Duodenal mucosa (tissue), 2 donors: ENCODE measurements at regions not wholly inside any gene's neighbourhood (a gene's known extent, or its start where the extent isn't known, plus 50 kb on each side); places are given as distances from the start of the nearest gene placed in this dataset.

ENCODE experiments used
- H3K27ac ChIP-seq: one replicate; pipeline ENCODE4 v1.7.0; 2013; ENCODE audit warnings: low read depth, low read length
- H3K27me3 ChIP-seq, 2 donors: one replicate each; pipeline ENCODE4 v1.7.0; 2013; ENCODE audit warnings: low read length in 2 of 2, control low read depth in 1 of 2; ENCODE audit not compliant: insufficient read depth in 2 of 2, control insufficient read depth in 1 of 2
- H3K36me3 ChIP-seq, 2 donors: one replicate each; pipeline ENCODE4 v1.7.0; 2013; ENCODE audit warnings: low read length in 2 of 2, control low read depth in 1 of 2; ENCODE audit not compliant: insufficient read depth in 2 of 2, control insufficient read depth in 1 of 2
- H3K4me1 ChIP-seq, 2 donors: one replicate each; pipeline ENCODE4 v1.7.0; 2013; ENCODE audit warnings: low read length in 2 of 2, control low read depth in 1 of 2; ENCODE audit not compliant: insufficient read depth in 2 of 2, control insufficient read depth in 1 of 2
- H3K4me3 ChIP-seq, 2 donors: one replicate each; pipeline ENCODE4 v1.7.0; 2013; ENCODE audit warnings: low read length in 2 of 2, low read depth in 1 of 2
- H3K9ac ChIP-seq, 2 donors: one replicate each; pipeline ENCODE4 v1.7.0; 2013; ENCODE audit warnings: low read length in 2 of 2, low read depth in 1 of 2
- H3K9me3 ChIP-seq, 2 donors: one replicate each; pipeline ENCODE4 v1.7.0; 2013; ENCODE audit warnings: low read length in 2 of 2, control low read depth in 1 of 2; ENCODE audit not compliant: control insufficient read depth in 1 of 2

DNA sequence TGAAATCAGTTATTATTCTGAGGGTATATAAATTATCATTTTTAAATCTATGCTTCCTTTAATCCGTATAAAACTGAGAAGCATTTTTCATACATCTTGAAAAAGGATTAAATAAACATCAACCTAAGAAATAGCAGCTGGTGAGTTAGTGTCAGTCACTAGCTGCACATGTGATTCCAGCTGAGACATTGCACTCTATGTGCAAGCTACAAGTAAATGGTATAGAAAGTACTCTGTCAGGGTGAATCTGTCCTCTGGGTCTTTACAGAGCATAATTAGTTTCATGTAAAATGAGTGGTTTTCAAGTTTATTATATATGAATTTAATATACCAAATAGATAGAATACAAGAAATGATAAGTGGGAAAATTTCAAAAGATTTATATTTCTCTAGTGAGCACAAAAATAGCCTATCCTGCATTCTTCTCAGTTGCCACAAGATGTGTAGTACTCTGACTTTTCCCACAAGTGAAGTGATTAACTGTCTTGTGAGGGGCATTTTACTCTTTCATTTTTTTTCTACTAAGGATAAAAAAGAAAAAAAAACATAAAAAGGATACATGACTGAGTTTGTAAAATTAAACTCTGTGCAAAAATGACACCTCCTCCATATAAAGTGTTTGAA, 1372.1 kb downstream of the PCDH9 start:
- H3K4me1 ChIP-seq, result no peaks in the 10 kb centered on the region
- H3K36me3 ChIP-seq, result no peaks in the 10 kb centered on the region
- no peaks in the 10 kb centered on the region for H3K27me3 ChIP-seq
- no peak overlapping the region for H3K27ac ChIP-seq
- H3K9ac ChIP-seq, result no peak overlapping the region
- no peak overlapping the region for H3K4me3 ChIP-seq
- H3K9me3 ChIP-seq, result peaks cover 5 to 6% of the 10 kb centered on the region in 2 donors

DNA sequence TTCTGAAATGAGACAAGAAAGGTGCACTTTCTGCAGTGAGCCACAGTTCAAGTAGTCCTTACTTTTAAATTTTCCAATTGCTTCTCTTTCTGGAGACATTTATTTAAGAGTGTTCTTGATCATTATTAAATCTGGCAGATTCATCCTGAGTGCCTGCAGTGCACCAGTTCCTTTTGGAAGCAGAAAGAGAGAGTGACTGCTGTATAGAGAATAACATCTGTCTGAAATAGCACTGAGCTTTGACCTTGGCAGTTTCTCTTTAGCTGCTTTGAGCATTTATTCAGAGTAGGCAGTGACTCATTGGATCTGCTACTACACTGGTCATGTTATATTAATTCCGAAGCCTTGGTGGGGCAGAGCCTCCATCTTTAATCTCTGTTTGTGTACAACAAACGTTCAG, 1373.7 kb downstream of the PCDH9 start:
- peaks cover 0 to 8% of the 10 kb centered on the region in 2 donors for H3K9me3 ChIP-seq
- H3K9ac ChIP-seq, result no peak overlapping the region
- H3K27me3 ChIP-seq, result no peaks in the 10 kb centered on the region
- H3K4me3 ChIP-seq, result no peak overlapping the region
- H3K4me1 ChIP-seq, result no peaks in the 10 kb centered on the region
- H3K27ac ChIP-seq, result no peak overlapping the region
- no peaks in the 10 kb centered on the region for H3K36me3 ChIP-seq

DNA sequence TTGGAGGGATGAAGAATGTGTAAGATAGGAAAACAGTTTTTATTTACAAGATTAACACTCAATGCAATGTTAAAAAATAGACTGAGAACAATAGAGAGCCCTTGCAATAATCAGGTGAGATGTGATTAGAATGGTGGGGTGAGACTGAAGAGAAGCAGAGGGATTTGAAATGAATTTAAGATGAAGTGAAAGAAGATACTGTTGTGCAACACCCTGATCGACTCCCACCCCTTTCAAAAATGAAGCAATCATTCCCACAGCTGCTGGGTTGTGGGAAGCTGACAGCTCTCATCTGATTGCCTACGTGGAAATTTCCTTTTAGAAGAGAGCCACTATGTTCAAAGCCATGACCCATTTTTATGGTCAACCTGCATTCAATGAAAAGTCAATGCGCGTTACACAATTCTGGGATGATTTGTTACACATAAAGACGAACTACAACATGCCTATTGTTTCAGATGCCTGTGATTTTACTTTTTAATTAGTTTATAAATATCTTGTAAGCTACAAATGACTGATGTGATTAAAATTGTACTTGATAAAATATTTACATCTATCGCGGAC, 1374.8 kb downstream of the PCDH9 start:
- Histone ChIP-seq H3K9ac (no peak overlapping the region), H3K27ac (no peak overlapping the region), H3K4me3 (no peak overlapping the region), H3K9me3 (peaks cover 0 to 8% of the 10 kb centered on the region in 2 donors), H3K4me1 (no peaks in the 10 kb centered on the region), H3K27me3 (no peaks in the 10 kb centered on the region), H3K36me3 (no peaks in the 10 kb centered on the region)

DNA sequence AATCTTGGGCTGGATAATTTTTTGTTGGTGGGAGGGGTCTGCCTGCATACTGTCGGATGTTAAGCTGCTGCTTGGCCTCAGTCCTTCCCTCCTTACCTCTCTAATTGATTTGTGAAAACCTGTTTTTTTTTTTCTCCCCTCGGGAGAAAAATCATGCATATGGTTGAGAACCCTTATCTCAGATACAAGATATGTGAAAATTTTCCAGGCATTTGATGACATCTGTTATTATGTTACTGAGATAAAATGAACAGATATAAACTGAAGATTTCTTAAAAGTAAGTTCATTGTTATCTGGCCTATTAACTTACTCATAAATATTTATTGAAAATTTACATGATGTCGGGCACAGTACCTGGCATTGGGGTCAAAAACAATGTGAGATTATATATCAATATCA, 1375.7 kb downstream of the PCDH9 start:
- peaks cover 0 to 5% of the 10 kb centered on the region in 2 donors for H3K9me3 ChIP-seq
- H3K4me3 ChIP-seq, result no peak overlapping the region
- H3K4me1 ChIP-seq, result no peaks in the 10 kb centered on the region
- H3K9ac ChIP-seq, result no peak overlapping the region
- H3K36me3 ChIP-seq, result no peaks in the 10 kb centered on the region
- no peak overlapping the region for H3K27ac ChIP-seq
- no peaks in the 10 kb centered on the region for H3K27me3 ChIP-seq

DNA sequence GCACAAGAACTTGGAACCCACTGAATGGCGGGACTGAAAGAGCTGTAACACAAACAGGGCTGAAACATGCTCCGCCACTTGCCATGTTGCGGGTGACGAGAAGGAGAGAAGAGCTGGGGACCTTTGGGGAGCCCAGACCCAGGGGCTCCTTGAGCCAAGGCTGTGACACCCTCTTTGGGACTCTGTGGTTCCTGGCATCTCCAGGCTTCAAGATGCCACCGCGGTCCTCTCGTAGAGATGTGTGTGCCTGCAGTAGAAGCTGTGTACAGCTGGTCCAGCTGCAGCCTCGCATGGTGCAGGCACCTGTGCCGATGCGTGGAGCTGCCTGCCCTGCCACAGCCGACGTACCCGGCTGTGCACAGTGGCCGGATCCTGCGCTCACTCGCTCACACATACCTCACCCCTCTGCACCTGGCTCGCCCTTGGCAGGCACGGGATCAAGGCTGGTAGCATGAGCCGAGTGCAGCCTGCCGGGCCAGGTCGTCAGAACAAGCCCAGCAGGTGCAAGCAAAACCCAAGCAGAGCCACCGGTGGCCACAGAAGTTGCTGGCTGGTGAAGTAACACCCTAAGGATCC, 1385.8 kb downstream of the PCDH9 start:
- Histone ChIP-seq H3K9ac (no peak overlapping the region), H3K4me1 (no peaks in the 10 kb centered on the region), H3K27me3 (no peaks in the 10 kb centered on the region), H3K9me3 (peaks cover 22 to 25% of the 10 kb centered on the region in 2 donors), H3K4me3 (no peak overlapping the region), H3K27ac (no peak overlapping the region), H3K36me3 (no peaks in the 10 kb centered on the region)

DNA sequence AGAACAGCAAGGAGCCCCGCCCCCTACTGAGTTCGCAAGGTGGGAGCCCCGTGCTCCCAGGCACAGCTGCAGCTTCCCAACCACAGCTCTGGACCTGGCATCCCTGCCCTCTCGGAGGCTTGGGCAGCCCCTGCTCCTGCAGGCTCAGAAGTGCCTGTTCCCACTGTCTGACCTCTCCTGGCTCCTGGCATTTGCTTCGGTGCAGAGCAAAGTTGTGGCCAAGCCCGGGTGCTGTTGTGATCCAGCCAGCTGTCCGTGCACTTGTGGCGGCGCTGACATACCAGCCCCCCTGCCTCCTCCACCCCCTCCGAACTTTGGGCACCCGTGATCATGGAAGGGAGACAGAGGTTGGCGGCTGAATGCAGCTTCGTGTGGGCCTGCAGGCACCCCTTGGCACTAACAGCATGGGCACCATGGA, 1386.8 kb downstream of the PCDH9 start:
- no peak overlapping the region for H3K9ac ChIP-seq
- H3K27ac ChIP-seq, result no peak overlapping the region

DNA sequence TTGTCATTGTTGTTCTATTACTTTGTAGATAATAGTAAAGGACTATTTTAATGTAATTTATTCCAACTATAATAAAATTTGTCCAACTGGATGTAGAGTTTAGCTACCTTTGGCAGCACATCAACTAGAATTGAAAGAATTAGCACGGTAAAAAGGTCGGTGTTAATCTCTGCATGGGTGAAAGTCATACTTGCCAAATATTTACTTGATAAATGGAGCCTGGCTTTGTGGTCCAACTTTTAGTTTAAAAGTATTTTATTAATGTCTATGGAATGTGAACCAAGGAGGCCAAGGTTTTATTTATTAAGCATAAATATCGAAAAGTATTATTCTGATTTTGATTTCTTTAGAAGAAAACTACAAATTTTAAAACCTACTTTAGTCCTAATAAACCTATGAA, 1389.0 kb downstream of the PCDH9 start:
- Histone ChIP-seq H3K27ac (no peak overlapping the region), H3K9ac (no peak overlapping the region), H3K9me3 (peaks cover 17 to 29% of the 10 kb centered on the region in 2 donors), H3K36me3 (no peaks in the 10 kb centered on the region), H3K4me1 (no peaks in the 10 kb centered on the region), H3K27me3 (no peaks in the 10 kb centered on the region), H3K4me3 (no peak overlapping the region)

More for the DNA sequence above, 1386.8 kb downstream of the PCDH9 start:
- peaks cover 22 to 26% of the 10 kb centered on the region in 2 donors for H3K9me3 ChIP-seq
- H3K36me3 ChIP-seq, result no peaks in the 10 kb centered on the region
- no peaks in the 10 kb centered on the region for H3K27me3 ChIP-seq
- no peaks in the 10 kb centered on the region for H3K4me1 ChIP-seq
- no peak overlapping the region for H3K4me3 ChIP-seq

DNA sequence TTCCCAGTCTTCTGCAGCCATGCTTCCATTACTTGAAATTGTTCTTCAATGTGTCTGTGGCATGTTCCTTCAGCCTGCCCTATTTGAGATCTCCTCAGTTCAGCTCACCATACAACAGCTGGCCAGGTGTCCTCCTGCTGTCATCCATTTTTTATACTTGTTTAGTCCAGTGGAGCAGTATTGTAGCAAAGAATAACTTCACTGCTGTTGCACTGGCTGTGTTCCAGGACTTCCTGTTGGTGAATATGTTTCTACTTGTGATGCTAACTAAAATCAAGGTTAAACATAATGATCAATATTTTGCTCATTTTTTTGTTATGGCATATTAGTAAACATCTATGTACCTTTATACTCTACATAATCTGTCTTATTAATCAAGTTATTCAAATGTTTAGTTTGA, 1394.1 kb downstream of the PCDH9 start:
- Histone ChIP-seq H3K4me3 (no peak overlapping the region), H3K27ac (no peak overlapping the region)

DNA sequence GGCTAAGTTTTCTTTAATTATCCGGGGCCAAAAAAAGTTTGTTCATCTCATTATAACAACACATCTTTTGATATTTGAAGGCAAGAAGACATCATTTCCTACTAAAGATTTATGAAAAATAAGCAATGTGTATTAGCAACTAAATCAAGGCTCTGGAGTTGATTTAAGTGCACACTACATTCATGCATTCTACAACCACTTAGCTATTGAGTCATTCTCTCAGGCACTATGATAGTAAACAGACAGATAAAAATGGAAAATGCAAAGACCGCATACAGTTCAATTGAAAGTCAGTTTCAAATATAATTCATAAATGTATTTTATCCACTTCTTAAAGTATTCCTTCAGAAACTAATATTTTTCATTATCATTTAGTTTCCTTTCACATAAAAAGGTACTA, 1395.2 kb downstream of the PCDH9 start:
- Histone ChIP-seq H3K9me3 (peaks cover 12 to 17% of the 10 kb centered on the region in 2 donors), H3K27me3 (no peaks in the 10 kb centered on the region)

More for the DNA sequence above, 1394.1 kb downstream of the PCDH9 start:
- Histone ChIP-seq H3K4me1 (no peaks in the 10 kb centered on the region), H3K36me3 (no peaks in the 10 kb centered on the region), H3K27me3 (no peaks in the 10 kb centered on the region), H3K9ac (no peak overlapping the region), H3K9me3 (peaks cover under 1 to 10% of the 10 kb centered on the region in 2 donors)

DNA sequence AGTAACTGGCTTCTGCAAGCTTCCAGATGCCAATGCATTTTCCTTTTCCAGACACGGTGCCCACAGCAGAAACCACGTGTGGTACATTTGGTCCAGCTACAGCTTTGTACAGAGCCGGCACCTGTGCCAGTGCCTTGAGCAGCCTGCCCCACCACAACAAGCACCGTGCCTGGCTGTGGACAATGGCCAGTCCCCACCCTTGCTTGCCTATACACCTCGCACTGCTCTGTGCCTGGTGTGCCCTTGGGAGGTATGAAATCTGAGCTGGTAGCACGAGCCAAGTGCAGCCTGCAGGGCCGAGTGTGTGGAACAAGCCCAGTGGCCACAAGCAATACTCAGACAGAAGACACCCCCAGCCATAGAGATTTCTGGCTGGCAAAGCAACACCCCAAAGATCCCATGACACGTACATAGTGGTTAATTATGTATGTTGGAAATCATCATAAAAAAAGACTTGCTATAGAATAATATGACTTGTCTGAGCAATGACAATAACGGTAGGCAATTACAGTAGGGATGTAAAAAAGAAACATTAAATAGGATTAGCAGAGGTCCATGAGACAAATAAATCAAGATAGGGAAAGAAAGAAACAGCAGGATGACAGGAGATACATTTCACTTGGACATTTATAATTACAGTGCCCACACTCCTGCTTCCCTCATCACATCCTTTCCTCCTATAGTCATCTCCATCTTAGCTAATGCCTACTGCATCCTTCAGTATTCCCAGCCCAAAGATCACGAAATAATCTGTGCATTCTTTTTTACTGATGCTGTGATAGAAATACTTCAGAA, 1399.5 kb downstream of the PCDH9 start:
- H3K4me3 ChIP-seq, result no peak overlapping the region
- no peaks in the 10 kb centered on the region for H3K36me3 ChIP-seq
- H3K4me1 ChIP-seq, result no peaks in the 10 kb centered on the region
- no peak overlapping the region for H3K27ac ChIP-seq
- peaks cover 12% of the 10 kb centered on the region in 2 donors for H3K9me3 ChIP-seq
- H3K9ac ChIP-seq, result no peak overlapping the region
- no peaks in the 10 kb centered on the region for H3K27me3 ChIP-seq

More for the DNA sequence above, 1395.2 kb downstream of the PCDH9 start:
- Histone ChIP-seq H3K4me3 (no peak overlapping the region), H3K27ac (no peak overlapping the region), H3K9ac (no peak overlapping the region), H3K4me1 (no peaks in the 10 kb centered on the region), H3K36me3 (no peaks in the 10 kb centered on the region)
